Endothelial cell of umbilical vein (primary cell): ENCODE measurements at regions not wholly inside any gene's neighbourhood (a gene's known extent, or its start where the extent isn't known, plus 50 kb on each side); places are given as distances from the start of the nearest gene placed in this dataset.

ENCODE experiments used
- BruUV-seq: library from RNA; stranded (reverse); fragments of 400-500 nt; replicated peaks from 2 replicates; lab custom pipeline; 2021; lab: Mats Ljungman, UMichigan
- CTCF ChIA-PET: fragments of 300-600, 350-600 bp; sonication (Branson Sonifier 250); formaldehyde crosslinking; loops from one replicate; lab custom pipeline; 2021; ENCODE audit warnings: antibody characterized with exemption, inconsistent platforms; lab: Charles Lee
- POLR2A ChIA-PET: fragments of 300-600, 350-600 bp; sonication (Branson Sonifier 250); formaldehyde crosslinking; loops from one replicate; lab custom pipeline; 2021; ENCODE audit warnings: antibody characterized with exemption, inconsistent platforms; lab: Charles Lee
- DNase-seq: peaks from one replicate; pipeline ENCODE4 v3.0.0-alpha.2; 2011; ENCODE audit warnings: low read depth, low spot score
- FAIRE-seq: peaks from 2 replicates; lab custom pipeline; 2011; peaks lifted over from hg19 to GRCh38; lab: Jason Lieb, UNC
- H2AFZ ChIP-seq: 2 replicates; pipeline ENCODE4 v1.6.0; 2012; ENCODE audit warnings: low read depth, low read length, control low read depth, inconsistent platforms
- H3K27ac ChIP-seq: 2 replicates; pipeline ENCODE4 v1.5.1; 2011; ENCODE audit warnings: low read depth, mild to moderate bottlenecking, control low read depth, low read length, moderate library complexity; ENCODE audit not compliant: insufficient read depth
- H3K27me3 ChIP-seq, 2 experiments: 2 replicates each; pipeline versions ENCODE4 v1.6.0 to v1.6.1; 2011; ENCODE audit warnings: low read length in 2 of 2, mixed read lengths in 1 of 2; ENCODE audit not compliant: control insufficient read depth in 2 of 2, insufficient read depth in 2 of 2
- H3K36me3 ChIP-seq, 2 experiments: 2 replicates in 1 of 2; 3 replicates in 1 of 2; pipeline ENCODE4 v1.5.1; 2011; ENCODE audit warnings: low read length in 2 of 2, mild to moderate bottlenecking in 1 of 2, moderate library complexity in 1 of 2; ENCODE audit not compliant: control insufficient read depth in 2 of 2, insufficient read depth in 2 of 2; ENCODE audit errors: extremely low read depth in 1 of 2
- H3K4me1 ChIP-seq: 3 replicates; pipeline ENCODE4 v1.5.1; 2011; ENCODE audit warnings: mild to moderate bottlenecking, low read length; ENCODE audit not compliant: control insufficient read depth, insufficient read depth; ENCODE audit errors: extremely low read depth
- H3K4me2 ChIP-seq: 2 replicates; pipeline ENCODE4 v1.6.1; 2011; ENCODE audit warnings: low read length, control low read depth, mixed read lengths; ENCODE audit not compliant: insufficient read depth
- H3K4me3 ChIP-seq, 3 experiments: fragments of 200-600 bp in 1 of 3; sonication (generic), shearing (Covaris generic) in 1 of 3; replicated peaks in 1 of 3; 2 replicates each; pipeline ENCODE4 v1.5.1; 2011 to 2016; ENCODE audit warnings: control low read depth in 3 of 3, low read length in 3 of 3, mild to moderate bottlenecking in 2 of 3, inconsistent platforms in 1 of 3, low read depth in 1 of 3, moderate library complexity in 1 of 3; ENCODE audit not compliant: insufficient read depth in 1 of 3
- H3K79me2 ChIP-seq: 2 replicates; pipeline ENCODE4 v1.6.0; 2012; ENCODE audit warnings: low read length, inconsistent platforms; ENCODE audit not compliant: control insufficient read depth, insufficient read depth
- H3K9ac ChIP-seq: replicated peaks from 2 replicates; pipeline ENCODE3; 2011; ENCODE audit warnings: low read length, control low read depth; ENCODE audit not compliant: insufficient read depth; ENCODE audit errors: extremely low read depth
- H3K9me1 ChIP-seq: replicated peaks from 3 replicates; pipeline ENCODE4 v1.6.0; 2011; ENCODE audit warnings: mild to moderate bottlenecking, low read length; ENCODE audit not compliant: control insufficient read depth, insufficient read depth; ENCODE audit errors: extremely low read depth
- H3K9me3 ChIP-seq: replicated peaks from 2 replicates; pipeline ENCODE4 v1.5.1; 2012; ENCODE audit warnings: low read length, inconsistent platforms; ENCODE audit not compliant: control insufficient read depth, insufficient read depth
- H4K20me1 ChIP-seq: replicated peaks from 2 replicates; pipeline ENCODE3; 2011; ENCODE audit warnings: mild to moderate bottlenecking, low read length; ENCODE audit not compliant: control insufficient read depth, insufficient read depth; ENCODE audit errors: extremely low read depth
- EZH2 ChIP-seq: IDR thresholded peaks from 2 replicates; pipeline ENCODE4 v1.6.1; 2012; ENCODE audit warnings: borderline replicate concordance, low read depth, mild to moderate bottlenecking, moderate library complexity, low read length, inconsistent platforms; ENCODE audit not compliant: severe bottlenecking
- FOS ChIP-seq: IDR thresholded peaks from 2 replicates; pipeline ENCODE4 v1.6.1; 2011; ENCODE audit warnings: mild to moderate bottlenecking, low read length, moderate library complexity, borderline replicate concordance; ENCODE audit not compliant: insufficient read depth
- GATA2 ChIP-seq: IDR thresholded peaks from 2 replicates; pipeline ENCODE4 v1.7.0; 2011; ENCODE audit warnings: low read depth, mild to moderate bottlenecking, moderate library complexity, mixed read lengths, low read length; ENCODE audit not compliant: insufficient read length, insufficient read depth
- JUN ChIP-seq: IDR thresholded peaks from 2 replicates; pipeline ENCODE4 v1.6.1; 2011; ENCODE audit warnings: borderline replicate concordance, low read depth; ENCODE audit not compliant: insufficient read length, insufficient read depth
- MYC ChIP-seq: IDR thresholded peaks from one replicate; pipeline ENCODE4 v1.6.1; 2011; ENCODE audit warnings: mild to moderate bottlenecking, low read depth, low read length
- POLR2A ChIP-seq: IDR thresholded peaks from 2 replicates; pipeline ENCODE4 v1.6.1; 2012; ENCODE audit warnings: low read depth, mild to moderate bottlenecking, control low read depth, low read length
- POLR2AphosphoS5 ChIP-seq: IDR thresholded peaks from 2 replicates; pipeline ENCODE4 v1.6.1; 2012; ENCODE audit warnings: low read depth, mild to moderate bottlenecking, control low read depth, low read length, moderate library complexity; ENCODE audit not compliant: insufficient read depth
- dilution Hi-C: fragments of 300-500 bp; cut with MboI; formaldehyde crosslinking; loops from one replicate; pipeline ENCODE4 v1.15.0; 2019; ENCODE audit warnings: low sequenced_read_pairs; ENCODE audit not compliant: extremely low pct_ligation_motif_present
- intact Hi-C: fragments of 100-400 bp; cut with micrococcal nuclease; formaldehyde crosslinking; loops from one replicate; pipeline ENCODE4 v1.10.0; 2022
- TF ChIP-seq, protein P1 (sequence below): IDR thresholded peaks from 2 replicates; pipeline ENCODE4 v1.6.1; 2011; ENCODE audit not compliant: insufficient read depth, insufficient read length
- TF ChIP-seq, protein P2 (sequence below), 2 donors: IDR thresholded peaks; 1 replicate in 1 of 2; 2 replicates in 1 of 2; pipeline ENCODE4 v1.5.1; 2011; ENCODE audit warnings: low read length in 2 of 2, mild to moderate bottlenecking in 2 of 2, moderate library complexity in 2 of 2, control low read depth in 1 of 2, inconsistent platforms in 1 of 2, low read depth in 1 of 2; ENCODE audit not compliant: insufficient read depth in 1 of 2; ENCODE audit errors: extremely low read depth in 1 of 2

DNA sequence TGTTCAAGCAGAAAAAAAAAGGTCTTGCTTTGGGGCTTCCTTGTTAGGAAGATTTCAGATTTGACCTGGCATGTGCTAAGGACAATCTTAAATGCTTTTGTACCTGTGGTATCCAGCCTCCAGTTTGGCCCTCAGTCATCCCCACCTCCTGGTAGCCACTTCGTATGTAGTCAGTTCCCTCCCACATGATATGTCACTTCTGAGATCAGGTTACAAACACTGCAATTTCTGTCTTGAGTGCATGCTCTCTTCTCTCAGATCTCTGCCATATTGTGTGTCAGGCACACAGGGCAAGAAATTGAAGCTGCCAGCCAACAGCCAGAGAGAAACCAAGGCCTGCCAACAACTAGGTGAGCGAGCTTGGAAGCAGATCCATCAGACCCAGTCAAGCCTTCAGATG is 60.3 kb upstream of the STARD13 start:
- CTCF ChIA-PET: interaction anchor here (0.6 to 1.4 kb wide), 3 partner anchors 9 to 35 kb away, joined by 3 to 4 read pairs (median 3); no protein-coding TSS in a partner anchor
- POLR2A ChIA-PET: no interaction called here

More for the DNA sequence above, 60.3 kb upstream of the STARD13 start:
- no TSS peak for BruUV-seq
- Histone ChIP-seq H3K27ac (no peak overlapping the region), H3K9me1 (no peaks in the 10 kb centered on the region), H3K9me3 (no peaks in the 10 kb centered on the region), H3K36me3 (no peaks in the 10 kb centered on the region), H3K9ac (no peak overlapping the region), H3K4me3 (no peak overlapping the region), H3K27me3 (no peaks in the 10 kb centered on the region), H4K20me1 (no peaks in the 10 kb centered on the region), H3K4me1 (peaks cover 9% of the 10 kb centered on the region), H3K79me2 (peaks cover 8% of the 10 kb centered on the region), H3K4me2 (no peak overlapping the region), H2AFZ (no peak overlapping the region)
- FAIRE-seq (no peak), DNase-seq (no peak)
- intact Hi-C loops (no loop called here), dilution Hi-C loops (no loop called here)
- TF ChIP-seq POLR2A: no peak
- TF ChIP-seq, protein P1, sequence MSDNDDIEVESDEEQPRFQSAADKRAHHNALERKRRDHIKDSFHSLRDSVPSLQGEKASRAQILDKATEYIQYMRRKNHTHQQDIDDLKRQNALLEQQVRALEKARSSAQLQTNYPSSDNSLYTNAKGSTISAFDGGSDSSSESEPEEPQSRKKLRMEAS: no peak
- TF ChIP-seq FOS: no peak
- TF ChIP-seq GATA2: no peak
- TF ChIP-seq, protein P2, sequence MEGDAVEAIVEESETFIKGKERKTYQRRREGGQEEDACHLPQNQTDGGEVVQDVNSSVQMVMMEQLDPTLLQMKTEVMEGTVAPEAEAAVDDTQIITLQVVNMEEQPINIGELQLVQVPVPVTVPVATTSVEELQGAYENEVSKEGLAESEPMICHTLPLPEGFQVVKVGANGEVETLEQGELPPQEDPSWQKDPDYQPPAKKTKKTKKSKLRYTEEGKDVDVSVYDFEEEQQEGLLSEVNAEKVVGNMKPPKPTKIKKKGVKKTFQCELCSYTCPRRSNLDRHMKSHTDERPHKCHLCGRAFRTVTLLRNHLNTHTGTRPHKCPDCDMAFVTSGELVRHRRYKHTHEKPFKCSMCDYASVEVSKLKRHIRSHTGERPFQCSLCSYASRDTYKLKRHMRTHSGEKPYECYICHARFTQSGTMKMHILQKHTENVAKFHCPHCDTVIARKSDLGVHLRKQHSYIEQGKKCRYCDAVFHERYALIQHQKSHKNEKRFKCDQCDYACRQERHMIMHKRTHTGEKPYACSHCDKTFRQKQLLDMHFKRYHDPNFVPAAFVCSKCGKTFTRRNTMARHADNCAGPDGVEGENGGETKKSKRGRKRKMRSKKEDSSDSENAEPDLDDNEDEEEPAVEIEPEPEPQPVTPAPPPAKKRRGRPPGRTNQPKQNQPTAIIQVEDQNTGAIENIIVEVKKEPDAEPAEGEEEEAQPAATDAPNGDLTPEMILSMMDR (IDR thresholded peaks at IDR 0.05; ENCODE audit: extremely low read depth in 1 of 2, insufficient read depth in 1 of 2, low read depth in 1 of 2, low read length in 2 of 2): no peak
- TF ChIP-seq MYC: no peak
- TF ChIP-seq JUN: no peak
- no peak for TF ChIP-seq POLR2AphosphoS5
- no peak for TF ChIP-seq EZH2
